RWPE2 (cell line): ENCODE measurements at regions not wholly inside any gene's neighbourhood (a gene's known extent, or its start where the extent isn't known, plus 50 kb on each side); places are given as distances from the start of the nearest gene placed in this dataset.
A peak's percentile ranks its signal among the peaks of the same experiment; 100 is the strongest.

Source experiments
- ATAC-seq: fragments of 200-7000 bp; cut with Tn5 transposase; 3 replicates; pipeline ENCODE4 v1.9.1; 2021; ENCODE audit warnings: low read depth
- DNase-seq: peaks from one replicate; pipeline ENCODE4 v3.0.0-alpha.2; 2020; ENCODE audit warnings: low spot score
- H3K27ac ChIP-seq: fragments of 450-650 bp; 2 replicates; pipeline ENCODE4 v1.5.1; 2017; ENCODE audit warnings: mild to moderate bottlenecking; ENCODE audit not compliant: poor library complexity, severe bottlenecking
- H3K27me3 ChIP-seq: fragments of 250-450 bp; sonication (Bioruptor Pico); 2 replicates; pipeline ENCODE4 v1.5.1; 2021; ENCODE audit warnings: mild to moderate bottlenecking, moderate library complexity; ENCODE audit not compliant: insufficient read depth, poor library complexity, severe bottlenecking
- H3K36me3 ChIP-seq: fragments of 250-450 bp; sonication (Bioruptor Pico); 2 replicates; pipeline ENCODE4 v1.5.1; 2020; ENCODE audit warnings: low read depth, mild to moderate bottlenecking, moderate library complexity
- H3K4me1 ChIP-seq: fragments of 250-450 bp; sonication (Bioruptor Pico); 2 replicates; pipeline ENCODE4 v1.5.1; 2021; ENCODE audit warnings: mild to moderate bottlenecking, moderate library complexity; ENCODE audit not compliant: insufficient read depth, poor library complexity, severe bottlenecking
- H3K4me3 ChIP-seq: fragments of 250-450 bp; sonication (Bioruptor Pico); 2 replicates; pipeline ENCODE4 v1.5.1; 2021; ENCODE audit warnings: mild to moderate bottlenecking, moderate library complexity; ENCODE audit not compliant: severe bottlenecking
- H3K9me3 ChIP-seq: fragments of 250-450 bp; sonication (Bioruptor Pico); 2 replicates; pipeline ENCODE4 v1.5.1; 2021; ENCODE audit warnings: mild to moderate bottlenecking, moderate library complexity; ENCODE audit not compliant: severe bottlenecking
- TF ChIP-seq, protein P1 (sequence below): fragments of 450-650 bp; IDR thresholded peaks from one replicate; pipeline ENCODE4 v1.5.1; 2017; ENCODE audit warnings: mild to moderate bottlenecking, moderate library complexity; ENCODE audit not compliant: poor library complexity, severe bottlenecking

DNA sequence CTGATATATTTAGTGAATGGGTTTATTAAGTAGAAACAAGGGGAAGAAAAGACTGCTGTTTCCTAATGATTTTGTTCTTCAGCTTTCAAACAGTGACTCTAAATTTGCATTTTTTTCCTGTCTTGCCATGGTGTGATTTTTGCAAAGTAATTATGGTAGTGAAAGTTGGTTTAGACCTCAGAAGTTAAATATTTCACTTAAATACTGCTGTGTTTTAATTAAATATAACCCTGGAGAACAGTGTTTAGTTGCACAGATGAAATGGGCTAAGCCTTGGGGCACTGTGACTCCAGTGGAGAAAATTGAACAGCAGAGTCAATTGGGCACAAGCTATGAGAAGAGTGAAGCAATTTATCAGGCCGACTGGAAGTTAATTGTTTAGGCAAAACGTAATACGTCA, 111.1 kb upstream of the MCHR2 start:
- DNase-seq = no peak
- no peaks in the 10 kb centered on the region for H3K27me3 ChIP-seq
- no peaks in the 10 kb centered on the region for H3K9me3 ChIP-seq
- no peak overlapping the region for H3K4me3 ChIP-seq
- TF ChIP-seq, protein P1, sequence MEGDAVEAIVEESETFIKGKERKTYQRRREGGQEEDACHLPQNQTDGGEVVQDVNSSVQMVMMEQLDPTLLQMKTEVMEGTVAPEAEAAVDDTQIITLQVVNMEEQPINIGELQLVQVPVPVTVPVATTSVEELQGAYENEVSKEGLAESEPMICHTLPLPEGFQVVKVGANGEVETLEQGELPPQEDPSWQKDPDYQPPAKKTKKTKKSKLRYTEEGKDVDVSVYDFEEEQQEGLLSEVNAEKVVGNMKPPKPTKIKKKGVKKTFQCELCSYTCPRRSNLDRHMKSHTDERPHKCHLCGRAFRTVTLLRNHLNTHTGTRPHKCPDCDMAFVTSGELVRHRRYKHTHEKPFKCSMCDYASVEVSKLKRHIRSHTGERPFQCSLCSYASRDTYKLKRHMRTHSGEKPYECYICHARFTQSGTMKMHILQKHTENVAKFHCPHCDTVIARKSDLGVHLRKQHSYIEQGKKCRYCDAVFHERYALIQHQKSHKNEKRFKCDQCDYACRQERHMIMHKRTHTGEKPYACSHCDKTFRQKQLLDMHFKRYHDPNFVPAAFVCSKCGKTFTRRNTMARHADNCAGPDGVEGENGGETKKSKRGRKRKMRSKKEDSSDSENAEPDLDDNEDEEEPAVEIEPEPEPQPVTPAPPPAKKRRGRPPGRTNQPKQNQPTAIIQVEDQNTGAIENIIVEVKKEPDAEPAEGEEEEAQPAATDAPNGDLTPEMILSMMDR = no peak
- H3K27ac ChIP-seq = no peak overlapping the region
- no peaks in the 10 kb centered on the region for H3K36me3 ChIP-seq
- ATAC-seq = no peak
- no peaks in the 10 kb centered on the region for H3K4me1 ChIP-seq

DNA sequence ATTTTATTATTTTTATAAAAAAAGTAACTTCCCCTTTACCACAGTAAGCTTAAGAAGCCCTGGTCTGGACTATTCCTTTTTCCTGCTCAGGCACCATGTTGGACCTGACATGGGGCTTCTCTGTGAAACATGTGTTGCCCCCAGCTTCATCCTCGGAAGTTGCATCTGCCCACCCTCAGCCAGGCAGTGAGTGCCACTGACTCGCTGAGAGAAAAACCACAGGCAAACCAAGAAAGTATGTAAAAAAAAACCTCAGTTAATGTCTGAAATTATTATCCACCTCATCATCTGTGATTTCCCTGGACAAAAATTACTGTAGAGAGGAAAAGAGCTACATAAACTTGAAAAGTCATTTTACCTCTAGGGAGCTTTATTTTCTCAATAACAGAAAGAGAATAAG, 109.9 kb upstream of the MCHR2 start:
- no peak for ATAC-seq
- Histone ChIP-seq H3K4me3 (no peak overlapping the region), H3K36me3 (no peaks in the 10 kb centered on the region), H3K4me1 (no peaks in the 10 kb centered on the region), H3K27me3 (peaks cover 4% of the 10 kb centered on the region), H3K27ac (no peak overlapping the region), H3K9me3 (no peaks in the 10 kb centered on the region)
- TF ChIP-seq, protein P1 = no peak
- DNase-seq = no peak

DNA sequence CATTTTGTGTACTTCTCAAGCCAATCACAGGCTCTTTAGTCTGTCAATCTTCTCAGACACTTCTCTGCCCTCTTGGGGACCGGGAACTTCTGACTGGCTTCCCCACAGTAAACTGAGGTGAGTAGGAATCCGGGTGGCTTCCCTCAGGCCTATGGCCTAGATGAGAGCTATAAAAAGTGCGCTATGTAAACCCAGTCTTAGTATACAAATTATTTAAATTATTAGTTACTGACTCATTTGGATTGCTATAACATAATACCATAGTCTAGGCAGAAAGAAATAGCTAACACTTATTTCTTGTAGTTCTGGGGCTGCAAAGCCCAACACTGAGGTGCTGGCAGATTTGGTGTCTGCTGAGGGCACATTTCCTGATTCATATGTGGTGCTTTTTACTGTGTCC, 109.2 kb upstream of the MCHR2 start:
- TF ChIP-seq, protein P1 = no peak
- ATAC-seq = no peak
- no peak for DNase-seq

DNA sequence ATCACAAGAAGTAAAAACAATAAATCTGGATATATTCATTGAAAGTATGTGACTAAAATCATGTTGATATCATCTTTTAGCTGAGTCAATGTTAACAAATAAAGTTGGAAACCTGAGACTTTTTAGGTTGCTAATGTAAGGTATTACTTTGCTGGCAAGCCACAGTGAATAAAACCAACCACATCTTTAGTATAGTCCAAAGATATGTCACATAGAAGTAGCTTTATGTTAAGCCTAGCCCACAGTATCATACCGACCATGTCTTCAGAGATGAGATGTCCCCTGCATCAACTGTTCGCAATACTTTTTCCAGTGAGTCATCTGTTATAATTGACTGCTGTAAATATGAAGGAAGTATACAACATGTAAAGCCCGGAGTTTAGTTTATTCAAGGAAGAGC, 107.6 kb upstream of the MCHR2 start:
- H3K27ac ChIP-seq = no peak overlapping the region
- H3K4me3 ChIP-seq = no peak overlapping the region
- H3K4me1 ChIP-seq = no peaks in the 10 kb centered on the region
- TF ChIP-seq, protein P1 = no peak
- no peaks in the 10 kb centered on the region for H3K9me3 ChIP-seq
- no peaks in the 10 kb centered on the region for H3K36me3 ChIP-seq
- ATAC-seq = peak; percentile 21; the same call in 2 of the 3 replicates
- no peak for DNase-seq
- H3K27me3 ChIP-seq = peaks cover 7% of the 10 kb centered on the region

More for the DNA sequence above, 109.2 kb upstream of the MCHR2 start:
- Histone ChIP-seq H3K4me1 (no peaks in the 10 kb centered on the region), H3K27me3 (peaks cover 7% of the 10 kb centered on the region), H3K9me3 (no peaks in the 10 kb centered on the region), H3K36me3 (no peaks in the 10 kb centered on the region), H3K4me3 (no peak overlapping the region), H3K27ac (no peak overlapping the region)

DNA sequence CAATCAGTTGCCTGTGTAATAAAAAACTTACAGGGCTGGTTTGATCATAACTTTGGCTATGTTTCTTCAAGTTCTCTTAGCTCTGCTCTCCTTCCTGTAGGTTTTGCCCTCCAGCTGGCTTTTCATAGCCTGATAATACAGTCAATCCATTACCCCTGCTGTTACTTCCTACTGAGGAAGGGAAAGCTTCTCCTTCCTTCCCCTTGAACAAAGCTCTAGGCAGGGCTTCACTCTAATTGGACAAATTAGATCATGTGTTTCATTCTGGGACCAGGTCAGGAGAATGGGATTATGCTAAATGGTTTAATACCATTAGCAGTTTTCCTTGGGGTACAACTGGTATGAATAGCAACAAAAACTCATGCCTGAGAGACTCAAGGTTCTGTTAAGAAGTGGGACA, 106.8 kb upstream of the MCHR2 start:
- Histone ChIP-seq H3K4me1 (no peaks in the 10 kb centered on the region), H3K27ac (no peak overlapping the region), H3K27me3 (peaks cover 7% of the 10 kb centered on the region), H3K9me3 (no peaks in the 10 kb centered on the region), H3K4me3 (no peak overlapping the region), H3K36me3 (no peaks in the 10 kb centered on the region)
- ATAC-seq (no peak), DNase-seq (no peak)
- TF ChIP-seq, protein P1 = no peak
